HepG2 (cell line): ENCODE measurements at regions not wholly inside any gene's neighbourhood (a gene's known extent, or its start where the extent isn't known, plus 50 kb on each side); places are given as distances from the start of the nearest gene placed in this dataset.

Experiments used
- STAG1 ChIP-seq: sonication (generic); formaldehyde crosslinking; IDR thresholded peaks from 2 replicates; pipeline ENCODE4 v1.4.0; 2020; ENCODE audit warnings: missing genetic modification reagents
- SUZ12 ChIP-seq: fragments of 150-350 bp; IDR thresholded peaks from 2 replicates; pipeline ENCODE4 v1.6.1; 2014; ENCODE audit warnings: low read depth, low read length
- ZNF841 ChIP-seq: sonication (generic); formaldehyde crosslinking; IDR thresholded peaks from 2 replicates; pipeline ENCODE4 v1.8.1; 2023; ENCODE audit warnings: missing genetic modification reagents, borderline replicate concordance
- TF ChIP-seq, protein P1 (sequence below): sonication (generic); formaldehyde crosslinking; IDR thresholded peaks from 2 replicates; pipeline ENCODE4 v1.5.0; 2020; ENCODE audit warnings: mild to moderate bottlenecking, missing genetic modification reagents, borderline replicate concordance
- TF ChIP-seq, protein P2 (sequence below): IDR thresholded peaks from 2 replicates; pipeline ENCODE4 v1.6.1; 2016; ENCODE audit warnings: low read depth, control low read depth

DNA sequence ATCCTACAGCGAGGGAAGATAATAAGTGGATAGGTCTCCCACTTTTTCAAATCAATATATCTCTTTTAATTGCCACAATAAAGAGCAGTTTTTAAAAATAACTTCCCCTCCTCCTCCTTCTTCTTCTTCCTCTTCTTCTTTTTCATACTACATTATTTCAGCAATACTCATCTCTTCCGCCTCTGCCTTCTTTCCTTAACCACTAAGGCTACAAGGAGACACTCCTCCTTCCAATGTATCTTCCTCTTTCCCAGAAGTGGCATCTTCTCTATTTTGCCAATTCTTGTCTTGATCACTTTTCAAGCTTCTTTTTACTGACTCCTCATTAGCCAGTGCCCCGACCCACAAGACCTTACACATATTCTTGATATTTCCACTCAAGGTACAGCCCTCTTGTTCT, 546.6 kb upstream of the CHAC2 start:
- TF ChIP-seq, protein P1, sequence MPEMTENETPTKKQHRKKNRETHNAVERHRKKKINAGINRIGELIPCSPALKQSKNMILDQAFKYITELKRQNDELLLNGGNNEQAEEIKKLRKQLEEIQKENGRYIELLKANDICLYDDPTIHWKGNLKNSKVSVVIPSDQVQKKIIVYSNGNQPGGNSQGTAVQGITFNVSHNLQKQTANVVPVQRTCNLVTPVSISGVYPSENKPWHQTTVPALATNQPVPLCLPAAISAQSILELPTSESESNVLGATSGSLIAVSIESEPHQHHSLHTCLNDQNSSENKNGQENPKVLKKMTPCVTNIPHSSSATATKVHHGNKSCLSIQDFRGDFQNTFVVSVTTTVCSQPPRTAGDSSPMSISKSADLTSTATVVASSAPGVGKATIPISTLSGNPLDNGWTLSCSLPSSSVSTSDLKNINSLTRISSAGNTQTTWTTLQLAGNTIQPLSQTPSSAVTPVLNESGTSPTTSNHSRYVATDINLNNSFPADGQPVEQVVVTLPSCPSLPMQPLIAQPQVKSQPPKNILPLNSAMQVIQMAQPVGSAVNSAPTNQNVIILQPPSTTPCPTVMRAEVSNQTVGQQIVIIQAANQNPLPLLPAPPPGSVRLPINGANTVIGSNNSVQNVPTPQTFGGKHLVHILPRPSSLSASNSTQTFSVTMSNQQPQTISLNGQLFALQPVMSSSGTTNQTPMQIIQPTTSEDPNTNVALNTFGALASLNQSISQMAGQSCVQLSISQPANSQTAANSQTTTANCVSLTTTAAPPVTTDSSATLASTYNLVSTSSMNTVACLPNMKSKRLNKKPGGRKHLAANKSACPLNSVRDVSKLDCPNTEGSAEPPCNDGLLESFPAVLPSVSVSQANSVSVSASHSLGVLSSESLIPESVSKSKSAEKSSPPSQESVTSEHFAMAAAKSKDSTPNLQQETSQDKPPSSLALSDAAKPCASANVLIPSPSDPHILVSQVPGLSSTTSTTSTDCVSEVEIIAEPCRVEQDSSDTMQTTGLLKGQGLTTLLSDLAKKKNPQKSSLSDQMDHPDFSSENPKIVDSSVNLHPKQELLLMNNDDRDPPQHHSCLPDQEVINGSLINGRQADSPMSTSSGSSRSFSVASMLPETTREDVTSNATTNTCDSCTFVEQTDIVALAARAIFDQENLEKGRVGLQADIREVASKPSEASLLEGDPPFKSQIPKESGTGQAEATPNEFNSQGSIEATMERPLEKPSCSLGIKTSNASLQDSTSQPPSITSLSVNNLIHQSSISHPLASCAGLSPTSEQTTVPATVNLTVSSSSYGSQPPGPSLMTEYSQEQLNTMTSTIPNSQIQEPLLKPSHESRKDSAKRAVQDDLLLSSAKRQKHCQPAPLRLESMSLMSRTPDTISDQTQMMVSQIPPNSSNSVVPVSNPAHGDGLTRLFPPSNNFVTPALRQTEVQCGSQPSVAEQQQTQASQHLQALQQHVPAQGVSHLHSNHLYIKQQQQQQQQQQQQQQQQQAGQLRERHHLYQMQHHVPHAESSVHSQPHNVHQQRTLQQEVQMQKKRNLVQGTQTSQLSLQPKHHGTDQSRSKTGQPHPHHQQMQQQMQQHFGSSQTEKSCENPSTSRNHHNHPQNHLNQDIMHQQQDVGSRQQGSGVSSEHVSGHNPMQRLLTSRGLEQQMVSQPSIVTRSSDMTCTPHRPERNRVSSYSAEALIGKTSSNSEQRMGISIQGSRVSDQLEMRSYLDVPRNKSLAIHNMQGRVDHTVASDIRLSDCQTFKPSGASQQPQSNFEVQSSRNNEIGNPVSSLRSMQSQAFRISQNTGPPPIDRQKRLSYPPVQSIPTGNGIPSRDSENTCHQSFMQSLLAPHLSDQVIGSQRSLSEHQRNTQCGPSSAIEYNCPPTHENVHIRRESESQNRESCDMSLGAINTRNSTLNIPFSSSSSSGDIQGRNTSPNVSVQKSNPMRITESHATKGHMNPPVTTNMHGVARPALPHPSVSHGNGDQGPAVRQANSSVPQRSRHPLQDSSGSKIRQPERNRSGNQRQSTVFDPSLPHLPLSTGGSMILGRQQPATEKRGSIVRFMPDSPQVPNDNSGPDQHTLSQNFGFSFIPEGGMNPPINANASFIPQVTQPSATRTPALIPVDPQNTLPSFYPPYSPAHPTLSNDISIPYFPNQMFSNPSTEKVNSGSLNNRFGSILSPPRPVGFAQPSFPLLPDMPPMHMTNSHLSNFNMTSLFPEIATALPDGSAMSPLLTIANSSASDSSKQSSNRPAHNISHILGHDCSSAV (CRISPR knock-in tag): no peak
- TF ChIP-seq SUZ12: no peak
- no peak for TF ChIP-seq ZNF841 (CRISPR knock-in tag)
- TF ChIP-seq, protein P2, sequence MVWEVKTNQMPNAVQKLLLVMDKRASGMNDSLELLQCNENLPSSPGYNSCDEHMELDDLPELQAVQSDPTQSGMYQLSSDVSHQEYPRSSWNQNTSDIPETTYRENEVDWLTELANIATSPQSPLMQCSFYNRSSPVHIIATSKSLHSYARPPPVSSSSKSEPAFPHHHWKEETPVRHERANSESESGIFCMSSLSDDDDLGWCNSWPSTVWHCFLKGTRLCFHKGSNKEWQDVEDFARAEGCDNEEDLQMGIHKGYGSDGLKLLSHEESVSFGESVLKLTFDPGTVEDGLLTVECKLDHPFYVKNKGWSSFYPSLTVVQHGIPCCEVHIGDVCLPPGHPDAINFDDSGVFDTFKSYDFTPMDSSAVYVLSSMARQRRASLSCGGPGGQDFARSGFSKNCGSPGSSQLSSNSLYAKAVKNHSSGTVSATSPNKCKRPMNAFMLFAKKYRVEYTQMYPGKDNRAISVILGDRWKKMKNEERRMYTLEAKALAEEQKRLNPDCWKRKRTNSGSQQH (CRISPR knock-in tag): no peak
- no peak for TF ChIP-seq STAG1 (CRISPR knock-in tag)
